ENCODE measurements at regions not wholly inside any gene's neighbourhood (a gene's known extent, or its start where the extent isn't known, plus 50 kb on each side); places are given as distances from the start of the nearest gene placed in this dataset.
A peak's percentile ranks its signal among the peaks of the same experiment; 100 is the strongest.

GRCh38 chr15:93485438-93486327, 396.7 kb upstream of the RGMA start:
- H3K79me2 ChIP-seq (ENCODE audit: insufficient read depth, low read length): no peaks in the 10 kb centered on the region
- Mint-ChIP-seq H3K27me3 (ENCODE audit: low read depth, unreplicated experiment) (peaks cover 12% of the 10 kb centered on the region), H3K4me1 (ENCODE audit: low read depth, unreplicated experiment) (peaks cover 3% of the 10 kb centered on the region), H3K27ac (ENCODE audit: unreplicated experiment) (no peak overlapping the region), H3K36me3 (ENCODE audit: low read depth, unreplicated experiment) (no peaks in the 10 kb centered on the region), H3K9me3 (ENCODE audit: unreplicated experiment) (peaks cover 4% of the 10 kb centered on the region), H3K4me3 (ENCODE audit: unreplicated experiment) (no peak overlapping the region)
- H3K4me1 ChIP-seq (ENCODE audit: insufficient read depth, low read length): peaks cover 4% of the 10 kb centered on the region
- no peaks in the 10 kb centered on the region for H3K27me3 ChIP-seq (ENCODE audit: insufficient read depth, low read length)
- no peak overlapping the region for H2AFZ ChIP-seq (ENCODE audit: low read depth, low read length)
- DNase-seq (ENCODE audit: low read depth) (peak; percentile 54), FAIRE-seq (no peak)
- no peak overlapping the region for H3K4me2 ChIP-seq (ENCODE audit: low read length)
- no peak for TF ChIP-seq CTCF (IDR thresholded peaks at IDR 0.05; ENCODE audit: insufficient read depth, low read depth, low read length)
- no peak for TF ChIP-seq EZH2 (IDR thresholded peaks at IDR 0.05; ENCODE audit: insufficient read depth, low read length)
- no peaks in the 10 kb centered on the region for H3K36me3 ChIP-seq (ENCODE audit: insufficient read depth, low read length)
- peaks cover 2% of the 10 kb centered on the region for H3K9me3 ChIP-seq (ENCODE audit: insufficient read depth, low read depth, low read length)
- no peak overlapping the region for H3K27ac ChIP-seq (ENCODE audit: low read depth, low read length)
- H4K20me1 ChIP-seq (ENCODE audit: insufficient read depth, low read length): no peaks in the 10 kb centered on the region
- H3K9ac ChIP-seq (ENCODE audit: low read length): no peak overlapping the region
- H3K4me3 ChIP-seq (ENCODE audit: insufficient read depth, low read depth, low read length): no peak overlapping the region

- no peak overlapping the region for H3K4me3 Mint-ChIP-seq (ENCODE audit: unreplicated experiment)
- no peak overlapping the region for H2AFZ ChIP-seq (ENCODE audit: low read depth, low read length)
- H3K27me3 Mint-ChIP-seq (ENCODE audit: low read depth, unreplicated experiment): peaks cover 17% of the 10 kb centered on the region
- H3K4me2 ChIP-seq (ENCODE audit: low read length): no peak overlapping the region
- H3K4me1 Mint-ChIP-seq (ENCODE audit: low read depth, unreplicated experiment): no peaks in the 10 kb centered on the region
- peaks cover 2% of the 10 kb centered on the region for H3K9me3 ChIP-seq (ENCODE audit: insufficient read depth, low read depth, low read length)
- H3K36me3 Mint-ChIP-seq (ENCODE audit: low read depth, unreplicated experiment): no peaks in the 10 kb centered on the region
- no peaks in the 10 kb centered on the region for H4K20me1 ChIP-seq (ENCODE audit: insufficient read depth, low read length)
- H3K79me2 ChIP-seq (ENCODE audit: insufficient read depth, low read length): no peaks in the 10 kb centered on the region
- H3K9me3 Mint-ChIP-seq (ENCODE audit: unreplicated experiment): peaks cover 4% of the 10 kb centered on the region
- no peaks in the 10 kb centered on the region for H3K27me3 ChIP-seq (ENCODE audit: insufficient read depth, low read length)
- peaks cover 4% of the 10 kb centered on the region for H3K4me1 ChIP-seq (ENCODE audit: insufficient read depth, low read length)
- no peaks in the 10 kb centered on the region for H3K36me3 ChIP-seq (ENCODE audit: insufficient read depth, low read length)
- H3K4me3 ChIP-seq (ENCODE audit: insufficient read depth, low read depth, low read length): no peak overlapping the region
- H3K9ac ChIP-seq (ENCODE audit: low read length): no peak overlapping the region
- TF ChIP-seq CTCF (IDR thresholded peaks at IDR 0.05; ENCODE audit: insufficient read depth, low read depth, low read length) (no peak), EZH2 (IDR thresholded peaks at IDR 0.05; ENCODE audit: insufficient read depth, low read length) (no peak)
- H3K27ac ChIP-seq (ENCODE audit: low read depth, low read length): no peak overlapping the region
- DNase-seq (ENCODE audit: low read depth): no peak
- no peak overlapping the region for H3K27ac Mint-ChIP-seq (ENCODE audit: unreplicated experiment)
- FAIRE-seq: no peak
These were observed 394.9 kb upstream of the RGMA start for GRCh38 chr15:93483923-93484322.

DNA sequence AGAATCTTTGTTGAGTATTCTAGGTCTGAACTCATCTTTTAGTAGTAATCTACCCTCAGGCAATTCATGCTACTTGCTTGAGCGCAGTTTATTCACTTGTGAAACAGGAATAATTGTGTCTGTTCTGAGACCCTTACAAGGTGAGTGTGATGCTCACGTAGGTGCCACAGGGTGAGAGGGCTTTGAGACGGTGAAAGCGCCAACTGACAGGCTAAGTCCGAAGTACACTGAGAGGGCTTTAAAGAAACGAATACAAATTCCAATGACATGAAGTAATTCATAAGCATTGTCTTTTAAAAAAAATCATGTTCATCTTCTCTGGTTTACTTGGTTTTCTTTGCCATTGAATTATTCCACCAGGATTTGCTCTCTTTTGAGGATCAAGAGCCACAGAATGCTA, 393.7 kb upstream of the RGMA start:
- Histone ChIP-seq H3K4me2 (ENCODE audit: low read length) (no peak overlapping the region), H3K9ac (ENCODE audit: low read length) (no peak overlapping the region), H3K4me1 (ENCODE audit: insufficient read depth, low read length) (peaks cover 4% of the 10 kb centered on the region), H2AFZ (ENCODE audit: low read depth, low read length) (no peak overlapping the region), H3K79me2 (ENCODE audit: insufficient read depth, low read length) (no peaks in the 10 kb centered on the region), H3K36me3 (ENCODE audit: insufficient read depth, low read length) (no peaks in the 10 kb centered on the region), H3K27me3 (ENCODE audit: insufficient read depth, low read length) (no peaks in the 10 kb centered on the region), H4K20me1 (ENCODE audit: insufficient read depth, low read length) (no peaks in the 10 kb centered on the region), H3K9me3 (ENCODE audit: insufficient read depth, low read depth, low read length) (peaks cover 2% of the 10 kb centered on the region), H3K27ac (ENCODE audit: low read depth, low read length) (no peak overlapping the region), H3K4me3 (ENCODE audit: insufficient read depth, low read depth, low read length) (no peak overlapping the region)
- H3K27me3 Mint-ChIP-seq (ENCODE audit: low read depth, unreplicated experiment): peaks cover 26% of the 10 kb centered on the region
- peaks cover 5% of the 10 kb centered on the region for H3K9me3 Mint-ChIP-seq (ENCODE audit: unreplicated experiment)
- H3K4me1 Mint-ChIP-seq (ENCODE audit: low read depth, unreplicated experiment): no peaks in the 10 kb centered on the region
- H3K4me3 Mint-ChIP-seq (ENCODE audit: unreplicated experiment): no peak overlapping the region
- H3K36me3 Mint-ChIP-seq (ENCODE audit: low read depth, unreplicated experiment): no peaks in the 10 kb centered on the region
- TF ChIP-seq EZH2 (IDR thresholded peaks at IDR 0.05; ENCODE audit: insufficient read depth, low read length) (no peak), CTCF (IDR thresholded peaks at IDR 0.05; ENCODE audit: insufficient read depth, low read depth, low read length) (no peak)
- DNase-seq (ENCODE audit: low read depth): no peak
- FAIRE-seq: no peak
- no peak overlapping the region for H3K27ac Mint-ChIP-seq (ENCODE audit: unreplicated experiment)
